Mesenchymal stem cell (in vitro differentiated cells and primary cell): ENCODE measurements at regions not wholly inside any gene's neighbourhood (a gene's known extent, or its start where the extent isn't known, plus 50 kb on each side); places are given as distances from the start of the nearest gene placed in this dataset.
A peak's percentile ranks its signal among the peaks of the same experiment; 100 is the strongest.

Source experiments
- DNase-seq: peaks from one replicate; pipeline ENCODE4 v3.0.0-alpha.2; 2013
- H2AFZ ChIP-seq: one replicate; pipeline ENCODE4 v1.6.1; 2013; ENCODE audit warnings: low read depth, mild to moderate bottlenecking, control low read depth, inconsistent platforms, low read length, moderate library complexity
- H2AK5ac ChIP-seq: 2 replicates; pipeline ENCODE4 v1.6.1; 2013; ENCODE audit warnings: low read length, moderate library complexity, mild to moderate bottlenecking, inconsistent platforms; ENCODE audit not compliant: severe bottlenecking
- H2BK120ac ChIP-seq: one replicate; pipeline ENCODE4 v1.6.1; 2013; ENCODE audit warnings: low read depth, mild to moderate bottlenecking, inconsistent platforms, low read length, moderate library complexity
- H2BK12ac ChIP-seq, 2 experiments: one replicate each; pipeline ENCODE4 v1.6.1; 2013; ENCODE audit warnings: inconsistent platforms in 2 of 2, low read length in 2 of 2, mild to moderate bottlenecking in 2 of 2, moderate library complexity in 2 of 2, control low read depth in 1 of 2
- H2BK15ac ChIP-seq: one replicate; pipeline ENCODE4 v1.6.1; 2013; ENCODE audit warnings: mild to moderate bottlenecking, low read depth, inconsistent platforms; ENCODE audit not compliant: poor library complexity, severe bottlenecking
- H2BK5ac ChIP-seq: 2 replicates; pipeline ENCODE4 v1.6.1; 2013; ENCODE audit warnings: low read depth, mild to moderate bottlenecking, low read length, control low read depth, inconsistent platforms; ENCODE audit not compliant: poor library complexity, severe bottlenecking
- H3K14ac ChIP-seq, 2 experiments: one replicate each; pipeline ENCODE4 v1.6.1; 2013; ENCODE audit warnings: inconsistent platforms in 2 of 2, low read length in 2 of 2, control low read depth in 1 of 2, mild to moderate bottlenecking in 1 of 2, moderate library complexity in 1 of 2
- H3K18ac ChIP-seq, 2 experiments: one replicate each; pipeline ENCODE4 v1.6.1; 2013; ENCODE audit warnings: inconsistent platforms in 2 of 2, low read length in 2 of 2, control low read depth in 1 of 2, low read depth in 1 of 2, mild to moderate bottlenecking in 1 of 2
- H3K23ac ChIP-seq, 2 experiments: one replicate each; pipeline ENCODE4 v1.6.1; 2013; ENCODE audit warnings: inconsistent platforms in 2 of 2, low read length in 2 of 2, mild to moderate bottlenecking in 2 of 2, moderate library complexity in 2 of 2, control low read depth in 1 of 2
- H3K27ac ChIP-seq: 2 replicates; pipeline ENCODE4 v1.5.1; 2013; ENCODE audit warnings: mild to moderate bottlenecking, moderate library complexity, low read length, control low read depth, inconsistent platforms; ENCODE audit not compliant: poor library complexity, severe bottlenecking
- H3K27me3 ChIP-seq, 2 experiments: 2 replicates each; pipeline versions ENCODE4 v1.6.1 to v1.7.0; 2013; ENCODE audit warnings: low read length in 2 of 2, mild to moderate bottlenecking in 2 of 2, moderate library complexity in 2 of 2, control low read depth in 1 of 2, inconsistent platforms in 1 of 2; ENCODE audit not compliant: control insufficient read depth in 1 of 2, insufficient read depth in 1 of 2
- H3K36me3 ChIP-seq, 2 experiments: 2 replicates each; pipeline versions ENCODE4 v1.6.1 to v1.7.0; 2013; ENCODE audit warnings: low read length in 2 of 2, control low read depth in 1 of 2, inconsistent platforms in 1 of 2, low read depth in 1 of 2, mild to moderate bottlenecking in 1 of 2; ENCODE audit not compliant: insufficient read depth in 2 of 2, control insufficient read depth in 1 of 2
- H3K4ac ChIP-seq, 2 experiments: one replicate each; pipeline ENCODE4 v1.6.1; 2013; ENCODE audit warnings: inconsistent platforms in 2 of 2, low read length in 2 of 2, mild to moderate bottlenecking in 2 of 2, moderate library complexity in 2 of 2, control low read depth in 1 of 2, low read depth in 1 of 2
- H3K4me1 ChIP-seq: 2 replicates; pipeline ENCODE4 v1.6.1; 2013; ENCODE audit warnings: low read depth, low read length, control low read depth; ENCODE audit not compliant: control insufficient read depth, insufficient read depth
- H3K4me2 ChIP-seq: 2 replicates; pipeline ENCODE4 v1.6.1; 2013; ENCODE audit warnings: low read length, mild to moderate bottlenecking, inconsistent platforms; ENCODE audit not compliant: poor library complexity, severe bottlenecking
- H3K4me3 ChIP-seq, 2 experiments: 2 replicates each; pipeline versions ENCODE4 v1.5.1 to v1.7.0; 2013; ENCODE audit warnings: low read length in 2 of 2, mild to moderate bottlenecking in 2 of 2, control low read depth in 1 of 2, low read depth in 1 of 2; ENCODE audit not compliant: insufficient read depth in 1 of 2
- H3K79me1 ChIP-seq: replicated peaks from 2 replicates; pipeline ENCODE4 v1.6.1; 2013; ENCODE audit warnings: mild to moderate bottlenecking, control low read depth, low read length, inconsistent platforms; ENCODE audit not compliant: poor library complexity, severe bottlenecking
- H3K9ac ChIP-seq: 2 replicates; pipeline ENCODE4 v1.7.0; 2013; ENCODE audit warnings: mild to moderate bottlenecking, low read length, moderate library complexity
- H3K9me3 ChIP-seq: 2 replicates; pipeline ENCODE4 v1.7.0; 2013; ENCODE audit warnings: mild to moderate bottlenecking, low read length; ENCODE audit not compliant: control insufficient read depth
- H4K8ac ChIP-seq: one replicate; pipeline ENCODE4 v1.6.1; 2013; ENCODE audit warnings: inconsistent platforms, mild to moderate bottlenecking, low read length, moderate library complexity
- H4K91ac ChIP-seq: one replicate; pipeline ENCODE4 v1.6.1; 2013; ENCODE audit warnings: mild to moderate bottlenecking, low read length, inconsistent platforms
- WGBS: methylation state at CpG from one replicate; pipeline ENCODE4 v1.1.7; 2013; ENCODE audit warnings: mixed read lengths; 5-methylcytosine and 5-hydroxymethylcytosine counted together

GRCh38 chr7:82624965-82625364, 181.4 kb upstream of the CACNA2D1 start:
- H4K8ac ChIP-seq = no peak overlapping the region
- H3K79me1 ChIP-seq = no peaks in the 10 kb centered on the region
- no peaks in the 10 kb centered on the region for H3K36me3 ChIP-seq
- H3K4me1 ChIP-seq = peaks cover 2% of the 10 kb centered on the region
- H3K14ac ChIP-seq = no peak overlapping the region
- no peak overlapping the region for H3K4me3 ChIP-seq
- no peaks in the 10 kb centered on the region for H3K9me3 ChIP-seq
- WGBS = 100% methylated on average over 1 of the region's 1 CpG
- H2BK12ac ChIP-seq = no peak overlapping the region
- H3K27ac ChIP-seq = no peak overlapping the region
- H2BK5ac ChIP-seq = no peak overlapping the region
- H3K18ac ChIP-seq = peak overlapping the region in 1 of 2 experiments; percentile 48
- H2BK120ac ChIP-seq = no peak overlapping the region
- H3K4ac ChIP-seq = no peak overlapping the region
- no peak overlapping the region for H2BK15ac ChIP-seq
- no peaks in the 10 kb centered on the region for H3K27me3 ChIP-seq
- H3K4me2 ChIP-seq = no peak overlapping the region
- no peak overlapping the region for H2AFZ ChIP-seq
- DNase-seq = no peak
- peak overlapping the region; percentile 70 for H3K9ac ChIP-seq
- no peak overlapping the region for H3K23ac ChIP-seq
- H4K91ac ChIP-seq = no peak overlapping the region
- H2AK5ac ChIP-seq = peak overlapping the region; percentile 75

DNA sequence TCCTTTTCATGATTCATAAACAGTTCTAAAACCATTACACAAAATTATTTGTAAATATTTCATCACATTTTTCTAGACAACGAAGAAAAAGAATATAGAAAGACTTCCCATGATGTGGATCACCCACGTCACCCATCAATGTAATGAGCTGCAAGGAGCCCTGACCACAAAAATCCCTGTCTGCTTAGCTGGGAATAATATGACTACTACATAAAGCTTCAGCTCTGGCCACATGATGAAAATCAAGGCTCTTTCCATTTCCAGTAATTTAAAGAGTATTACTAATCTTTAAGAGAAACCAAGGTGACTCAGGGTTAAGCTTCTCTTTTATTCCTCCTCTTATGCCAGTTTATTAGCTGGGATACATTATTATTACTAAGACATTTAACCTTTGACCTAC, 180.8 kb upstream of the CACNA2D1 start:
- Histone ChIP-seq H3K14ac (no peak overlapping the region), H3K9ac (peak overlapping the region; percentile 70), H3K27me3 (no peaks in the 10 kb centered on the region), H3K36me3 (no peaks in the 10 kb centered on the region), H3K79me1 (no peaks in the 10 kb centered on the region), H3K9me3 (no peaks in the 10 kb centered on the region), H3K4me1 (peaks cover 2% of the 10 kb centered on the region), H2BK5ac (no peak overlapping the region), H2AFZ (no peak overlapping the region), H3K4me3 (no peak overlapping the region), H3K23ac (no peak overlapping the region), H2AK5ac (no peak overlapping the region), H3K4ac (no peak overlapping the region), H2BK120ac (no peak overlapping the region), H4K8ac (no peak overlapping the region), H3K4me2 (no peak overlapping the region), H2BK12ac (no peak overlapping the region), H3K18ac (no peak overlapping the region), H3K27ac (no peak overlapping the region), H2BK15ac (no peak overlapping the region), H4K91ac (no peak overlapping the region)
- 68% methylated on average over 2 of the region's 2 CpGs for WGBS
- DNase-seq = peak; percentile 77

DNA sequence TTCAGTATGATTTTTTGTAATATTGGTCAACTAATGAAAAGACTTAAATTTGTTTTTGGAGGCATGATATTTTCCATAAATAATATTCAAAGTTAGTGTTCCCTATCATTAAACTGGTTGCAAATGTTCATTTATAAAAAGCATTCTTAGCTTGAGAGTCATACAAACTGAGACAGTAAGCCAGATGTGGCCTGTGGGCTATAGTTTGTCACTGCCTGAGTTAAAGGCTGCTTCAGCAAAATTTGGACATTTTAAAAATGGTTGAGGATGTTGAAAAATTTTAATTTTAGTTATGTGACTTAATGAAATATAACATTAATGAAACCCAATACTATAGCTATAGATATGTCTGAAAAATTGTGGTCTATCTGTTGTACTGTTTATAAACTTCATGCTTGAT, 180.2 kb upstream of the CACNA2D1 start:
- no peaks in the 10 kb centered on the region for H3K27me3 ChIP-seq
- no peak overlapping the region for H3K27ac ChIP-seq
- H2BK12ac ChIP-seq = no peak overlapping the region
- no peak overlapping the region for H4K91ac ChIP-seq
- H3K18ac ChIP-seq = no peak overlapping the region
- peak overlapping the region; percentile 70 for H3K9ac ChIP-seq
- no peak overlapping the region for H3K14ac ChIP-seq
- no peaks in the 10 kb centered on the region for H3K36me3 ChIP-seq
- peaks cover 2% of the 10 kb centered on the region for H3K4me1 ChIP-seq
- peak; percentile 15 for DNase-seq
- no peak overlapping the region for H2AFZ ChIP-seq
- no peaks in the 10 kb centered on the region for H3K9me3 ChIP-seq
- H2BK15ac ChIP-seq = no peak overlapping the region
- H2BK120ac ChIP-seq = no peak overlapping the region
- H4K8ac ChIP-seq = no peak overlapping the region
- H3K23ac ChIP-seq = no peak overlapping the region
- H2BK5ac ChIP-seq = no peak overlapping the region
- no peak overlapping the region for H3K4me2 ChIP-seq
- no peak overlapping the region for H3K4me3 ChIP-seq
- H3K79me1 ChIP-seq = no peaks in the 10 kb centered on the region
- no peak overlapping the region for H3K4ac ChIP-seq
- H2AK5ac ChIP-seq = no peak overlapping the region

GRCh38 chr7:82617156-82617555, 173.6 kb upstream of the CACNA2D1 start:
- H3K4me2 ChIP-seq = no peak overlapping the region
- H3K36me3 ChIP-seq = no peaks in the 10 kb centered on the region
- H2BK5ac ChIP-seq = no peak overlapping the region
- H3K9me3 ChIP-seq = no peaks in the 10 kb centered on the region
- no peak overlapping the region for H2BK12ac ChIP-seq
- H4K8ac ChIP-seq = no peak overlapping the region
- no peak overlapping the region for H3K27ac ChIP-seq
- H4K91ac ChIP-seq = no peak overlapping the region
- no peak overlapping the region for H2AFZ ChIP-seq
- no peak for DNase-seq
- H3K23ac ChIP-seq = no peak overlapping the region
- no peak overlapping the region for H2BK15ac ChIP-seq
- H3K18ac ChIP-seq = no peak overlapping the region
- H3K4me1 ChIP-seq = peaks cover 2% of the 10 kb centered on the region
- no peaks in the 10 kb centered on the region for H3K27me3 ChIP-seq
- no peaks in the 10 kb centered on the region for H3K79me1 ChIP-seq
- no CpG with 5 or more reads among the region's 1 CpG for WGBS
- no peak overlapping the region for H3K9ac ChIP-seq
- H2BK120ac ChIP-seq = no peak overlapping the region
- H3K4me3 ChIP-seq = no peak overlapping the region
- H3K4ac ChIP-seq = no peak overlapping the region
- no peak overlapping the region for H3K14ac ChIP-seq
- no peak overlapping the region for H2AK5ac ChIP-seq
